HFF-Myc (cell line): ENCODE measurements at regions not wholly inside any gene's neighbourhood (a gene's known extent, or its start where the extent isn't known, plus 50 kb on each side); places are given as distances from the start of the nearest gene placed in this dataset.

Experiments used
- DNase-seq: peaks from one replicate; pipeline ENCODE4 v3.0.0-alpha.2; 2011; ENCODE audit warnings: low read depth; ENCODE audit errors: extremely low read depth
- H3K4me3 ChIP-seq: replicated peaks from 2 replicates; pipeline ENCODE4 v1.5.1; 2011; ENCODE audit warnings: low read depth, mild to moderate bottlenecking, control low read depth, low read length
- CTCF ChIP-seq: IDR thresholded peaks from 2 replicates; pipeline ENCODE4 v1.5.1; 2012; ENCODE audit warnings: mild to moderate bottlenecking, low read depth, low read length, control low read depth; ENCODE audit errors: missing control alignments

- no peak for DNase-seq
- no peak overlapping the region for H3K4me3 ChIP-seq
- no peak for TF ChIP-seq CTCF
These were observed 678.9 kb upstream of the CELF4 start for GRCh38 chr18:38244480-38244879.

GRCh38 chr18:38243291-38243690 is 677.7 kb upstream of the CELF4 start:
- no peak overlapping the region for H3K4me3 ChIP-seq
- TF ChIP-seq CTCF, result no peak
- DNase-seq, result no peak

GRCh38 chr18:38241736-38242135 is 676.1 kb upstream of the CELF4 start:
- no peak overlapping the region for H3K4me3 ChIP-seq
- TF ChIP-seq CTCF, result no peak
- no peak for DNase-seq

- no peak for DNase-seq
- TF ChIP-seq CTCF, result no peak
- no peak overlapping the region for H3K4me3 ChIP-seq
These were observed 675.6 kb upstream of the CELF4 start for GRCh38 chr18:38241216-38241615.

- DNase-seq, result no peak
- TF ChIP-seq CTCF, result no peak
- no peak overlapping the region for H3K4me3 ChIP-seq
These were observed 674.0 kb upstream of the CELF4 start for GRCh38 chr18:38239606-38240005.

- TF ChIP-seq CTCF, result no peak
- H3K4me3 ChIP-seq, result no peak overlapping the region
- DNase-seq, result no peak
These were observed 672.2 kb upstream of the CELF4 start for GRCh38 chr18:38237796-38238195.

GRCh38 chr18:38221476-38222100 is 656.0 kb upstream of the CELF4 start:
- DNase-seq, result no peak
- no peak for TF ChIP-seq CTCF
- H3K4me3 ChIP-seq, result no peak overlapping the region
